HL-60 (cell line): ENCODE measurements at regions not wholly inside any gene's neighbourhood (a gene's known extent, or its start where the extent isn't known, plus 50 kb on each side); places are given as distances from the start of the nearest gene placed in this dataset.

Source experiments
- DNase-seq, 2 experiments: peaks; one replicate each; pipeline ENCODE4 v3.0.0-alpha.2; 2010 to 2020; ENCODE audit warnings: low read depth in 1 of 2, low spot score in 1 of 2
- H3K27ac ChIP-seq: fragments of 250-450 bp; sonication (Bioruptor Pico); replicated peaks from 2 replicates; pipeline ENCODE4 v1.5.1; 2020; ENCODE audit warnings: mild to moderate bottlenecking, moderate library complexity
- H3K27me3 ChIP-seq: fragments of 250-450 bp; sonication (Bioruptor Pico); 2 replicates; pipeline ENCODE4 v1.5.1; 2021; ENCODE audit warnings: mild to moderate bottlenecking, moderate library complexity; ENCODE audit not compliant: insufficient read depth, poor library complexity, severe bottlenecking
- H3K4me3 ChIP-seq: replicated peaks from 2 replicates; pipeline ENCODE4 v1.5.1; 2011; ENCODE audit warnings: mild to moderate bottlenecking, control low read depth, low read length; ENCODE audit not compliant: insufficient read depth
- GABPA ChIP-seq: IDR thresholded peaks from 2 replicates; pipeline ENCODE4 v1.6.1; 2012; ENCODE audit warnings: low read depth
- POLR2AphosphoS5 ChIP-seq: IDR thresholded peaks from 2 replicates; pipeline ENCODE4 v1.6.1; 2012; ENCODE audit warnings: low read depth
- SPI1 ChIP-seq: IDR thresholded peaks from 2 replicates; pipeline ENCODE4 v1.6.1; 2012; ENCODE audit warnings: low read depth, mild to moderate bottlenecking, borderline replicate concordance
- TF ChIP-seq, protein P1 (sequence below): IDR thresholded peaks from 2 replicates; pipeline ENCODE4 v1.6.1; 2012; ENCODE audit warnings: low read depth; ENCODE audit not compliant: insufficient replicate concordance
- TF ChIP-seq, protein P2 (sequence below): IDR thresholded peaks from one replicate; pipeline ENCODE4 v1.5.1; 2011; ENCODE audit warnings: low read length, control low read depth, inconsistent platforms; ENCODE audit not compliant: insufficient read depth

DNA sequence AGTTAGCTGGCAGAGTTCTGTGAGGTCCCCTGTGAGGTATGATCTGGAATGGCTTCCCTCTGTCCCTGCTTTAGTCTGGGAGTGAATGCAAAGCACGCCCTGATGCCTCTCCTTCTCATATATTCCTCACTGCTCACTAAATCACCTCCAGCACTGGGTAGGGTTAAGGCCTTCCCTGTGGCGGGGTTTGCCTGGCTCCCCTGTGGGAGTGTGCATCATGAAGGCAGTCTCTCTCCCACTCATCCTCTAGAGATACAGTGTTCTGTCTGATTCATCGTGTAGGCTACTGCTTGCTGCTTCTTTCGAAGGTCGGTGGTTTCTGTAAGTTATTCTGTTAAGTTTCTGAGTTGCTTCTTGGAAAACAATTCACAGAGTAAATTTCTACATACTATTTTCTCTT, 420.0 kb upstream of the EYS start:
- H3K27me3 ChIP-seq: no peaks in the 10 kb centered on the region
- TF ChIP-seq, protein P1, sequence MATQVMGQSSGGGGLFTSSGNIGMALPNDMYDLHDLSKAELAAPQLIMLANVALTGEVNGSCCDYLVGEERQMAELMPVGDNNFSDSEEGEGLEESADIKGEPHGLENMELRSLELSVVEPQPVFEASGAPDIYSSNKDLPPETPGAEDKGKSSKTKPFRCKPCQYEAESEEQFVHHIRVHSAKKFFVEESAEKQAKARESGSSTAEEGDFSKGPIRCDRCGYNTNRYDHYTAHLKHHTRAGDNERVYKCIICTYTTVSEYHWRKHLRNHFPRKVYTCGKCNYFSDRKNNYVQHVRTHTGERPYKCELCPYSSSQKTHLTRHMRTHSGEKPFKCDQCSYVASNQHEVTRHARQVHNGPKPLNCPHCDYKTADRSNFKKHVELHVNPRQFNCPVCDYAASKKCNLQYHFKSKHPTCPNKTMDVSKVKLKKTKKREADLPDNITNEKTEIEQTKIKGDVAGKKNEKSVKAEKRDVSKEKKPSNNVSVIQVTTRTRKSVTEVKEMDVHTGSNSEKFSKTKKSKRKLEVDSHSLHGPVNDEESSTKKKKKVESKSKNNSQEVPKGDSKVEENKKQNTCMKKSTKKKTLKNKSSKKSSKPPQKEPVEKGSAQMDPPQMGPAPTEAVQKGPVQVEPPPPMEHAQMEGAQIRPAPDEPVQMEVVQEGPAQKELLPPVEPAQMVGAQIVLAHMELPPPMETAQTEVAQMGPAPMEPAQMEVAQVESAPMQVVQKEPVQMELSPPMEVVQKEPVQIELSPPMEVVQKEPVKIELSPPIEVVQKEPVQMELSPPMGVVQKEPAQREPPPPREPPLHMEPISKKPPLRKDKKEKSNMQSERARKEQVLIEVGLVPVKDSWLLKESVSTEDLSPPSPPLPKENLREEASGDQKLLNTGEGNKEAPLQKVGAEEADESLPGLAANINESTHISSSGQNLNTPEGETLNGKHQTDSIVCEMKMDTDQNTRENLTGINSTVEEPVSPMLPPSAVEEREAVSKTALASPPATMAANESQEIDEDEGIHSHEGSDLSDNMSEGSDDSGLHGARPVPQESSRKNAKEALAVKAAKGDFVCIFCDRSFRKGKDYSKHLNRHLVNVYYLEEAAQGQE: no peak
- TF ChIP-seq SPI1 (no peak), GABPA (no peak), POLR2AphosphoS5 (no peak)
- TF ChIP-seq, protein P2, sequence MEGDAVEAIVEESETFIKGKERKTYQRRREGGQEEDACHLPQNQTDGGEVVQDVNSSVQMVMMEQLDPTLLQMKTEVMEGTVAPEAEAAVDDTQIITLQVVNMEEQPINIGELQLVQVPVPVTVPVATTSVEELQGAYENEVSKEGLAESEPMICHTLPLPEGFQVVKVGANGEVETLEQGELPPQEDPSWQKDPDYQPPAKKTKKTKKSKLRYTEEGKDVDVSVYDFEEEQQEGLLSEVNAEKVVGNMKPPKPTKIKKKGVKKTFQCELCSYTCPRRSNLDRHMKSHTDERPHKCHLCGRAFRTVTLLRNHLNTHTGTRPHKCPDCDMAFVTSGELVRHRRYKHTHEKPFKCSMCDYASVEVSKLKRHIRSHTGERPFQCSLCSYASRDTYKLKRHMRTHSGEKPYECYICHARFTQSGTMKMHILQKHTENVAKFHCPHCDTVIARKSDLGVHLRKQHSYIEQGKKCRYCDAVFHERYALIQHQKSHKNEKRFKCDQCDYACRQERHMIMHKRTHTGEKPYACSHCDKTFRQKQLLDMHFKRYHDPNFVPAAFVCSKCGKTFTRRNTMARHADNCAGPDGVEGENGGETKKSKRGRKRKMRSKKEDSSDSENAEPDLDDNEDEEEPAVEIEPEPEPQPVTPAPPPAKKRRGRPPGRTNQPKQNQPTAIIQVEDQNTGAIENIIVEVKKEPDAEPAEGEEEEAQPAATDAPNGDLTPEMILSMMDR: no peak
- no peak for DNase-seq

DNA sequence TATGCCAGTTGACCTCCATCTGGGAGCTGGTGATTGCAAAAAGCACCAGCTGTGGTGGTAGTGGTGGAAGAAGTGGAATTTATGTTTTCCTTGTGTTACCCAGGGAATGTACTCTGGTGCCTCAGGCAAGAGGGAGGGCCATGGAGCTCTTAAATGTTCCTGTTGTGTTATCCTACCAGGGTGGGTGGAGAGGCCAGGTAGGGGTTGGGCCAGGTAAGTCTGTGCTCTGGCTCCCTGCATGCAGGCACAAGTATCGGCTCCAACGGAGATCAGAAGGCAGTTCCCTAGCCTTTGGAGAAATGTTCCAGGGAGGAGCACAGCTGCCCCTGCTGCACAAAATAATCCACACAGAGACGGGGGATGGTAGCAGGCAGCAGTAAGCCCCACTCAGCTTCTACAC, 419.3 kb upstream of the EYS start:
- DNase-seq: no peak
- TF ChIP-seq GABPA (no peak), SPI1 (no peak), POLR2AphosphoS5 (no peak)
- TF ChIP-seq, protein P1: no peak
- TF ChIP-seq, protein P2: no peak
- Histone ChIP-seq H3K27me3 (no peaks in the 10 kb centered on the region), H3K27ac (no peak overlapping the region), H3K4me3 (no peak overlapping the region)

More for the DNA sequence above, 420.0 kb upstream of the EYS start:
- Histone ChIP-seq H3K4me3 (no peak overlapping the region), H3K27ac (no peak overlapping the region)

DNA sequence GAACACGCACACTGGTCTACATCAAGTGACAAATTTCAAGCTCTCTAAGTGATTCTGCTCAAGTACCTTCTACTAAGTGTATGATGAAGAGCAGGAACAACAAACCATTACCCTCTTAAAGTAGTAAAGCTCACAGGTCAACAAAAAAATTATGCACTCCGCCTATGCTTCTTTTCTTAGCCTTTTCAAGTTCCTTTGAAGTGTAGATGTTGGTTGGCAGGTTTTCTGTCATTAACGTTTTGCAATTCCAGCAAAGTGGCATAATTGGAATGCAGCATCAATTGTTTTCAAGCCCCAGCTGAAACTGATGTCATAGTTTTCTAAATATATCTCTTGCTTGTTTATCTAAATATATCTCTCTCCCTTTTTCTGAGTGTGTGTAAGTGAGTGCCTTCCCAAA, 396.9 kb upstream of the EYS start:
- no peak for TF ChIP-seq POLR2AphosphoS5
- no peak for TF ChIP-seq SPI1
- TF ChIP-seq GABPA: no peak
- TF ChIP-seq, protein P1: no peak
- TF ChIP-seq, protein P2: no peak
- H3K27me3 ChIP-seq: no peaks in the 10 kb centered on the region
- no peak for DNase-seq
- no peak overlapping the region for H3K27ac ChIP-seq
- H3K4me3 ChIP-seq: no peak overlapping the region
